GM12864 (cell line): ENCODE measurements at regions not wholly inside any gene's neighbourhood (a gene's known extent, or its start where the extent isn't known, plus 50 kb on each side); places are given as distances from the start of the nearest gene placed in this dataset.
"Not testable (repeated sequence)": the region's sequence is repeated elsewhere in the genome, so short reads cannot be mapped to it uniquely, and the experiment has no call there.

Experiments
- DNase-seq: peaks from one replicate; pipeline ENCODE4 v3.0.0-alpha.2; 2011; ENCODE audit warnings: low read depth
- H3K4me3 ChIP-seq: 2 replicates; pipeline ENCODE4 v1.5.1; 2011; ENCODE audit warnings: mild to moderate bottlenecking, low read depth, low read length, control low read depth
- TF ChIP-seq, protein P1 (sequence below): IDR thresholded peaks from 2 replicates; pipeline ENCODE4 v1.5.1; 2011; ENCODE audit warnings: low read depth, mild to moderate bottlenecking, moderate library complexity, low read length, control low read depth, inconsistent platforms; ENCODE audit errors: missing control alignments

DNA sequence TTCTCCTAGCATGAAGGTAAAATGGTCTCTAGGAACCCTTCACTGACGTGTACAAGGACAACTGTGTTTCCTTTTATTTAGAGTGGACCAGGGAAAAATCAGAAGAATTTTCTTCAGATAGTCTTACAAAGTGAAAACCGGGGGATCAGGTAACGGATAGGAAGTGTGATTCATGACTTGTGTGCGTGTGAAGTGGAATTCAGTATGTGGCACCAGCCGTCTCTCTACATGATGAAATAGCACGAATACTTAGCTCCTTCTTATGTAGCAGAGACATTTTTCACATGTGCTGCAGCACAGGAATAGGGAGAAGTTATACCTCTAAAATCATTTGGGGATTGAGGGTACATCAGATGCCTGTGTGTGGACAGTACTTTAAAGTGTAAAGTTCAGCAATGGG lies 159.2 kb downstream of the MEX3B start:
- TF ChIP-seq, protein P1, sequence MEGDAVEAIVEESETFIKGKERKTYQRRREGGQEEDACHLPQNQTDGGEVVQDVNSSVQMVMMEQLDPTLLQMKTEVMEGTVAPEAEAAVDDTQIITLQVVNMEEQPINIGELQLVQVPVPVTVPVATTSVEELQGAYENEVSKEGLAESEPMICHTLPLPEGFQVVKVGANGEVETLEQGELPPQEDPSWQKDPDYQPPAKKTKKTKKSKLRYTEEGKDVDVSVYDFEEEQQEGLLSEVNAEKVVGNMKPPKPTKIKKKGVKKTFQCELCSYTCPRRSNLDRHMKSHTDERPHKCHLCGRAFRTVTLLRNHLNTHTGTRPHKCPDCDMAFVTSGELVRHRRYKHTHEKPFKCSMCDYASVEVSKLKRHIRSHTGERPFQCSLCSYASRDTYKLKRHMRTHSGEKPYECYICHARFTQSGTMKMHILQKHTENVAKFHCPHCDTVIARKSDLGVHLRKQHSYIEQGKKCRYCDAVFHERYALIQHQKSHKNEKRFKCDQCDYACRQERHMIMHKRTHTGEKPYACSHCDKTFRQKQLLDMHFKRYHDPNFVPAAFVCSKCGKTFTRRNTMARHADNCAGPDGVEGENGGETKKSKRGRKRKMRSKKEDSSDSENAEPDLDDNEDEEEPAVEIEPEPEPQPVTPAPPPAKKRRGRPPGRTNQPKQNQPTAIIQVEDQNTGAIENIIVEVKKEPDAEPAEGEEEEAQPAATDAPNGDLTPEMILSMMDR, result no peak
- H3K4me3 ChIP-seq, result no peak overlapping the region
- DNase-seq, result no peak

DNA sequence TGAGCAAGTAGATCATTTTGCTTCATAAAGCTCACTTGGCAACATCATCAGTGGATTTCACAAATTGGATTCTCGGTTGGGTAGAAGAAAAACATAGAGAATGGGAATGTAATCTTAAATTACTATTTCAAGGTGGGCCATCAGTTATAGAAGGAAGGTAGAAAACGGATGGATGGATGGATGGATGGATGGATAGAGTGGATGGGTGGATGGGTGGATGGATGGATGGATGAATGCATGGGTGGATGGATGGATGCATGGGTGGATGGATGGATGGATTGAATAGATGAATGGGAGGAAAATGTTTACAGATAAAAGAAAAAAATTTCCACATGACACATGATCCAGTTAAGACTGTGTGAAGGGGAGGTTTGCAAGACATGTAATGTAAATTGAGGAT lies 159.7 kb downstream of the MEX3B start:
- TF ChIP-seq, protein P1, result no peak
- DNase-seq, result no peak
- H3K4me3 ChIP-seq, result no peak overlapping the region

DNA sequence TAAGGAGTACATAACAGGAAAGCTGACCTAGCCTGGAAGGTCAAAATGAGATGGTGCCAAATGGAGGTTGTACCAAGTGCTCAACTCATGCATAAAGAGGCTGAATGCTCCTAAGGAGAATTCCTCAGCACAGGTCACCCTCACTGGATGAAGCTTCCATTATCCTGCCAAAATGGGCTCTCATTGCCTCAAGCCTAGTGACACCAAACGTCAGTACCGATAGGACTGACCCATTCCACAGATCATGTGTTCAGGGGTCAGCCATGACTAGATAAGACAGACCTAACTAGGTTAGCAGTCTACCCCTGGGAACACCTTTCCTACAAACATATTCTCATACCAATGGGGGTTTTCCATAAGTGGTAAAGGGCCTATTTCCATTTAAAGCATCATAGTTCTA lies 160.7 kb downstream of the MEX3B start:
- TF ChIP-seq, protein P1, result no peak
- DNase-seq, result no peak
- H3K4me3 ChIP-seq, result no peak overlapping the region

DNA sequence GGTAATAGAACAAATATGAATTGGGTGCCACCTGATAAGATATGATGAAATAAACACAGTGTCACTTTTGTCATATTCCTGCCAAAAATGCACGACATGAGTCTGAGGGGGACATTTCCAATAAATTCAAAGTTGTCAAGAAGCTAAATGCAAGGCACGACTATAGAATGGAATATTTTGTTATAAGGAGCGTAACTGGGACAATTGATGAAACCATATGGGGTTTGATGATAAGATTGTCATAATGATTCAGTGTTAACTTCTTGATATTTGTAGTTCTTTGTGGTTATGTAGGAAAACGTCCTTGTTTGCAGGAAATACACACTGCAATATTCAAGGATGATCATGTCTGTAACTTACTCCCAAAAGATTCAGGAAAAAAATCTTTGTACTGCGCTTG lies 163.3 kb downstream of the MEX3B start:
- TF ChIP-seq, protein P1, result no peak
- H3K4me3 ChIP-seq, result no peak overlapping the region
- DNase-seq, result no peak

DNA sequence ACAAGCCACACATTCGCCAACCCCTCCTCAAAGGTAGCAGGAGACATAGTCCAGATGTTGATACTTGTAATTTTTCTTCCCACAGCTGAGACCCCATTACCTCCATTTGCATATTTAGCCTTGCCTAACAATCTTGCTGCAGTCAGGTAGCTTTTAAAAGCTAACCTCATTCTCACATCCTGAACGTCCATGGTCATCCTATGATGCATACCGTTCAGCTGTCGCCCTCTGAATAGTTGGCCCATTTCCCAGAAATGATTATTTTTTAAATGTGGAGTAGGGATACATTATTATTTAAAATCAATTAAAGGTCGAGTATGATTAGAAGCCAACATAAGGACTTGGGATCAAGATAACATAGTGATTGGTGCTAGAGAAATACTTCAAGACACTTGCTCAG lies 165.0 kb downstream of the MEX3B start:
- no peak overlapping the region for H3K4me3 ChIP-seq
- no peak for DNase-seq

DNA sequence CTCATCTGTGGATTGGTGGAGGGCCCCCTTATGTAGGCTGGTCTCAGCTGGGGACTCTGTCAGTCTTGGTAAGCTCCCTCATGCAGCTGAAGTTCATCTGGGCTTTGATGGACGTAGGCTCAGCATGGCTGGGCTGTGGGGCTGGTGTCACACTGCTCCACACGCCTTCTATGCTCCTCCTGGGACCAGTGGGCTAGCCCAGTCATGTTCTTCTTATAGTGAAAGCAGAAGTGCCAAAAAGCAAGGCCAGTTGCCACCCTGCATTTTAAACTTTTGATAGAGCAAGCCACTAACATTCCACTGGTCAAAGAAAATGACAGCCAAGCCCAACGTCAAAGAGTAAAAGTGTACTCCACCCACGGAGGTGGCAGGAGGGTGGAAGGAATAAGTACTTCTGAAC lies 165.5 kb downstream of the MEX3B start:
- DNase-seq, result no peak
- no peak overlapping the region for H3K4me3 ChIP-seq

More for the DNA sequence above, 165.0 kb downstream of the MEX3B start:
- TF ChIP-seq, protein P1, result no peak

DNA sequence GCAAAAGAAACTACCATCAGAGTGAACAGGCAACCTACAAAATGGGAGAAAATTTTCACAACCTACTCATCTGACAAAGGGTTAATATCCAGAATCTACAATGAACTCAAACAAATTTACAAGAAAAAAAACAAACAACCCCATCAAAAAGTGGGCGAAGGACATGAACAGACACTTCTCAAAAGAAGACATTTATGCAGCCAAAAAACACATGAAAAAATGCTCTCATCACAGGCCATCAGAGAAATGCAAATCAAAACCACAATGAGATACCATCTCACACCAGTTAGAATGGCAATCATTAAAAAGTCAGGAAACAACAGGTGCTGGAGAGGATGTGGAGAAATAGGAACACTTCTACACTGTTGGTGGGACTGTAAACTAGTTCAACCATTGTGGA lies 170.1 kb downstream of the MEX3B start:
- H3K4me3 ChIP-seq, DNase-seq: not testable (repeated sequence)

More for the DNA sequence above, 165.5 kb downstream of the MEX3B start:
- TF ChIP-seq, protein P1, result no peak

DNA sequence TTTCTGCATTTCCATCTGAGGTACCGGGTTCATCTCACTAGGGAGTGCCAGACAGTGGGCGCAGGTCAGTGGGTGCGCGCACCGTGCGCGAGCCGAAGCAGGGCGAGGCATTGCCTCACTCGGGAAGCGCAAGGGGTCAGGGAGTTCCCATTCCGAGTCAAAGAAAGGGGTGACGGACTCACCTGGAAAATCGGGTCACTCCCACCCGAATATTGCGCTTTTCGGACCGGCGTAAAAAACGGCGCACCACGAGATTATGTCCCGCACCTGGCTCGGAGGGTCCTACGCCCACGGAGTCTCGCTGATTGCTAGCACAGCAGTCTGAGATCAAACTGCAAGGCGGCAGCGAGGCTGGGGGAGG lies 175.1 kb downstream of the MEX3B start:
- DNase-seq, result not testable (repeated sequence)

DNA sequence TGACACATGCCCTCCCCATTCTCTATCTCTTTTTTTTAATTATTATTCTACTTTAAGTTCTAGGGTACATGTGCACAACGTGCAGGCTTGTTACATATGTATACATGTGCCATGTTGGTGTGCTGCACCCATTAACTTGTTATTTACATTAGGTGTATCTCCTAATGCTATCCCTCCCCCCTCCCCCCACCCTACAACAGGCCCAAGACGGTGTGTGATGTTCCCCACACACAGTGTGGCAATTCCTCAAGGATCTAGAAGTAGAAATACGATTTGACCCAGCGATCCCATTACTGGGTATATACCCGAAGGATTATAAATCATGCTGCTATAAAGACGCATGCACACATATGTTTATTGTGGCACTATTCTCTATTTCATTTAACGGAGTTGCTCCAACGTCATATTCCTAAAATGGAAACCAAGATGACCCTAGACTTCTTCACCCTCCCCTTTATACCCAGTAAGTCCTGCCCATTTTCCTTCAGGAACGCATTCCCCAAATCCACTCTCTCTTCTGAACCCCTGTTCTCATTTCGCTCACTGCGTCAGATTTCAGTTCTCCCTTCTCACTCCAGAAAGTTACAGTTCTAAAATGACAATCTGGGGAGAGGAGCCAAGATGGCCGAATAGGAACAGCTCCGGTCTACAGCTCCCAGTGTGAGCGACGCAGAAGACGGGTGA lies 175.6 kb downstream of the MEX3B start:
- not testable (repeated sequence) for H3K4me3 ChIP-seq, DNase-seq

More for the DNA sequence above, 175.1 kb downstream of the MEX3B start:
- H3K4me3 ChIP-seq, result not testable (repeated sequence)
